Muscle layer of colon (tissue), 2 donors: ENCODE measurements at regions not wholly inside any gene's neighbourhood (a gene's known extent, or its start where the extent isn't known, plus 50 kb on each side); places are given as distances from the start of the nearest gene placed in this dataset.

Experiments used
- H3K27ac ChIP-seq: one replicate; pipeline ENCODE4 v1.7.0; 2013; ENCODE audit warnings: low read depth, mild to moderate bottlenecking, low read length, moderate library complexity
- H3K27me3 ChIP-seq, 2 donors: one replicate each; pipeline ENCODE4 v1.7.0; 2013; ENCODE audit warnings: low read length in 2 of 2, mild to moderate bottlenecking in 2 of 2; ENCODE audit not compliant: insufficient read depth in 2 of 2, control insufficient read depth in 1 of 2
- H3K36me3 ChIP-seq: one replicate; pipeline ENCODE4 v1.7.0; 2013; ENCODE audit warnings: mild to moderate bottlenecking, low read length; ENCODE audit not compliant: insufficient read depth
- H3K4me1 ChIP-seq: one replicate; pipeline ENCODE4 v1.7.0; 2013; ENCODE audit warnings: mild to moderate bottlenecking, low read length; ENCODE audit not compliant: insufficient read depth
- H3K4me3 ChIP-seq, 2 donors: one replicate each; pipeline ENCODE4 v1.7.0; 2013; ENCODE audit warnings: low read length in 2 of 2, low read depth in 1 of 2, mild to moderate bottlenecking in 1 of 2, moderate library complexity in 1 of 2
- H3K9ac ChIP-seq: one replicate; pipeline ENCODE4 v1.7.0; 2013; ENCODE audit warnings: low read length
- H3K9me3 ChIP-seq: one replicate; pipeline ENCODE4 v1.7.0; 2013; ENCODE audit warnings: mild to moderate bottlenecking, low read length
- donor health status: abdominal sarcoma.
- donor health status: Adenocarcinoma of cecum.

GRCh38 chr2:215751200-215751910 is 262.0 kb downstream of the MREG start:
- peaks cover 43% of the 10 kb centered on the region for H3K4me1 ChIP-seq
- H3K36me3 ChIP-seq = no peaks in the 10 kb centered on the region
- no peaks in the 10 kb centered on the region for H3K9me3 ChIP-seq
- H3K9ac ChIP-seq = no peak overlapping the region
- no peaks in the 10 kb centered on the region for H3K27me3 ChIP-seq
- H3K27ac ChIP-seq = peak overlapping the region; percentile 22
- H3K4me3 ChIP-seq = no peak overlapping the region

GRCh38 chr2:215750763-215751162 is 262.6 kb downstream of the MREG start:
- H3K36me3 ChIP-seq = no peaks in the 10 kb centered on the region
- H3K27me3 ChIP-seq = no peaks in the 10 kb centered on the region
- H3K9me3 ChIP-seq = no peaks in the 10 kb centered on the region
- peak overlapping the region; percentile 22 for H3K27ac ChIP-seq
- H3K4me1 ChIP-seq = peaks cover 43% of the 10 kb centered on the region
- no peak overlapping the region for H3K9ac ChIP-seq
- H3K4me3 ChIP-seq = no peak overlapping the region

GRCh38 chr2:215749092-215749957 is 264.0 kb downstream of the MREG start:
- Histone ChIP-seq H3K9me3 (no peaks in the 10 kb centered on the region), H3K27ac (peak overlapping the region; percentile 24), H3K4me1 (peaks cover 43% of the 10 kb centered on the region), H3K9ac (no peak overlapping the region), H3K27me3 (no peaks in the 10 kb centered on the region), H3K4me3 (no peak overlapping the region), H3K36me3 (no peaks in the 10 kb centered on the region)

- no peak overlapping the region for H3K9ac ChIP-seq
- no peaks in the 10 kb centered on the region for H3K36me3 ChIP-seq
- no peak overlapping the region for H3K4me3 ChIP-seq
- no peaks in the 10 kb centered on the region for H3K27me3 ChIP-seq
- peak overlapping the region; percentile 15 for H3K27ac ChIP-seq
- peaks cover 43% of the 10 kb centered on the region for H3K4me1 ChIP-seq
- H3K9me3 ChIP-seq = no peaks in the 10 kb centered on the region
Observed at GRCh38 chr2:215748446-215748845, 264.9 kb downstream of the MREG start.

GRCh38 chr2:215746887-215747615 is 266.3 kb downstream of the MREG start:
- Histone ChIP-seq H3K4me1 (peaks cover 43% of the 10 kb centered on the region), H3K9ac (no peak overlapping the region), H3K9me3 (no peaks in the 10 kb centered on the region), H3K36me3 (no peaks in the 10 kb centered on the region), H3K27me3 (no peaks in the 10 kb centered on the region), H3K27ac (no peak overlapping the region), H3K4me3 (no peak overlapping the region)

- H3K9ac ChIP-seq = no peak overlapping the region
- no peak overlapping the region for H3K4me3 ChIP-seq
- peaks cover 43% of the 10 kb centered on the region for H3K4me1 ChIP-seq
- no peaks in the 10 kb centered on the region for H3K9me3 ChIP-seq
- H3K27me3 ChIP-seq = no peaks in the 10 kb centered on the region
- H3K36me3 ChIP-seq = no peaks in the 10 kb centered on the region
- H3K27ac ChIP-seq = no peak overlapping the region
Observed at GRCh38 chr2:215746226-215746886, 267.0 kb downstream of the MREG start.

- Histone ChIP-seq H3K4me1 (peaks cover 33% of the 10 kb centered on the region), H3K27ac (no peak overlapping the region), H3K9me3 (no peaks in the 10 kb centered on the region), H3K9ac (no peak overlapping the region), H3K4me3 (no peak overlapping the region), H3K36me3 (no peaks in the 10 kb centered on the region), H3K27me3 (no peaks in the 10 kb centered on the region)
Observed at GRCh38 chr2:215745331-215745730, 268.0 kb downstream of the MREG start.

GRCh38 chr2:215744514-215744913 is 268.8 kb downstream of the MREG start:
- Histone ChIP-seq H3K27me3 (no peaks in the 10 kb centered on the region), H3K9me3 (no peaks in the 10 kb centered on the region), H3K9ac (no peak overlapping the region), H3K36me3 (no peaks in the 10 kb centered on the region), H3K4me1 (peaks cover 27% of the 10 kb centered on the region), H3K4me3 (no peak overlapping the region), H3K27ac (no peak overlapping the region)

GRCh38 chr2:215743066-215743465 is 270.3 kb downstream of the MREG start:
- H3K27ac ChIP-seq = no peak overlapping the region
- no peak overlapping the region for H3K9ac ChIP-seq
- no peaks in the 10 kb centered on the region for H3K27me3 ChIP-seq
- no peak overlapping the region for H3K4me3 ChIP-seq
- H3K36me3 ChIP-seq = no peaks in the 10 kb centered on the region
- H3K9me3 ChIP-seq = no peaks in the 10 kb centered on the region
- H3K4me1 ChIP-seq = peaks cover 14% of the 10 kb centered on the region

GRCh38 chr2:215742021-215742420 is 271.3 kb downstream of the MREG start:
- Histone ChIP-seq H3K9me3 (no peaks in the 10 kb centered on the region), H3K4me1 (peaks cover 5% of the 10 kb centered on the region), H3K4me3 (no peak overlapping the region), H3K27me3 (no peaks in the 10 kb centered on the region), H3K36me3 (no peaks in the 10 kb centered on the region), H3K9ac (no peak overlapping the region), H3K27ac (no peak overlapping the region)

GRCh38 chr2:215740071-215740470 is 273.3 kb downstream of the MREG start:
- no peaks in the 10 kb centered on the region for H3K4me1 ChIP-seq
- H3K36me3 ChIP-seq = no peaks in the 10 kb centered on the region
- H3K27ac ChIP-seq = no peak overlapping the region
- no peaks in the 10 kb centered on the region for H3K27me3 ChIP-seq
- no peak overlapping the region for H3K9ac ChIP-seq
- no peak overlapping the region for H3K4me3 ChIP-seq
- no peaks in the 10 kb centered on the region for H3K9me3 ChIP-seq
